Stimulated activated effector memory CD8-positive, alpha-beta T cell treated with anti-CD3 and anti-CD28 coated beads, Interleukin-12 subunit alpha, Interleukin-12 subunit beta, amount 100 ng/mL, for 72 hours (primary cell): ENCODE measurements at regions not wholly inside any gene's neighbourhood (a gene's known extent, or its start where the extent isn't known, plus 50 kb on each side); places are given as distances from the start of the nearest gene placed in this dataset.

Experiments
- ATAC-seq: fragments of 150-1000 bp; cut with Tn5 transposase; 2 replicates; pipeline ENCODE4 v1.10.0; 2021
- DNase-seq, 2 donors: peaks; one replicate each; pipeline ENCODE4 v3.0.0; 2021 to 2022; ENCODE audit warnings: low spot score in 2 of 2
- H3K27ac Mint-ChIP-seq: one replicate; pipeline ENCODE4 v1.8.0; 2022; ENCODE audit warnings: mild to moderate bottlenecking, mixed read lengths
- H3K36me3 Mint-ChIP-seq: one replicate; pipeline ENCODE4 v1.8.0; 2022; ENCODE audit warnings: mild to moderate bottlenecking, mixed read lengths
- H3K4me1 Mint-ChIP-seq: one replicate; pipeline ENCODE4 v1.8.0; 2022; ENCODE audit warnings: mixed read lengths
- H3K4me3 Mint-ChIP-seq: one replicate; pipeline ENCODE4 v1.8.0; 2022; ENCODE audit warnings: mild to moderate bottlenecking, mixed read lengths
- H3K9me3 Mint-ChIP-seq: one replicate; pipeline ENCODE4 v1.8.0; 2022; ENCODE audit warnings: mixed read lengths

- Mint-ChIP-seq H3K27ac (no peak overlapping the region), H3K9me3 (peaks cover 7% of the 10 kb centered on the region), H3K4me3 (no peak overlapping the region), H3K36me3 (no peaks in the 10 kb centered on the region), H3K4me1 (no peaks in the 10 kb centered on the region)
- DNase-seq = no peak
- ATAC-seq = no peak
These were observed 515.5 kb downstream of the COL12A1 start for GRCh38 chr6:74690365-74690764.

- Mint-ChIP-seq H3K4me1 (no peaks in the 10 kb centered on the region), H3K9me3 (peaks cover 8% of the 10 kb centered on the region), H3K27ac (no peak overlapping the region), H3K36me3 (no peaks in the 10 kb centered on the region), H3K4me3 (no peak overlapping the region)
- ATAC-seq (no peak), DNase-seq (no peak)
These were observed 516.3 kb downstream of the COL12A1 start for GRCh38 chr6:74689601-74690000.

- H3K4me1 Mint-ChIP-seq = no peaks in the 10 kb centered on the region
- H3K4me3 Mint-ChIP-seq = no peak overlapping the region
- DNase-seq = no peak
- H3K36me3 Mint-ChIP-seq = no peaks in the 10 kb centered on the region
- H3K27ac Mint-ChIP-seq = no peak overlapping the region
- H3K9me3 Mint-ChIP-seq = peaks cover 8% of the 10 kb centered on the region
- ATAC-seq = no peak
These were observed 528.4 kb downstream of the COL12A1 start for GRCh38 chr6:74677463-74677862.

- Mint-ChIP-seq H3K27ac (no peak overlapping the region), H3K4me1 (no peaks in the 10 kb centered on the region), H3K36me3 (no peaks in the 10 kb centered on the region), H3K9me3 (peaks cover 8% of the 10 kb centered on the region), H3K4me3 (no peak overlapping the region)
- DNase-seq (no peak), ATAC-seq (no peak)
These were observed 528.9 kb downstream of the COL12A1 start for GRCh38 chr6:74676906-74677305.

GRCh38 chr6:74674377-74674776 is 531.5 kb downstream of the COL12A1 start:
- no peak overlapping the region for H3K4me3 Mint-ChIP-seq
- H3K27ac Mint-ChIP-seq = no peak overlapping the region
- no peaks in the 10 kb centered on the region for H3K36me3 Mint-ChIP-seq
- DNase-seq = no peak
- peaks cover 10% of the 10 kb centered on the region for H3K9me3 Mint-ChIP-seq
- no peaks in the 10 kb centered on the region for H3K4me1 Mint-ChIP-seq
- ATAC-seq = no peak

- Mint-ChIP-seq H3K36me3 (no peaks in the 10 kb centered on the region), H3K9me3 (peaks cover 15% of the 10 kb centered on the region), H3K27ac (no peak overlapping the region), H3K4me1 (no peaks in the 10 kb centered on the region), H3K4me3 (no peak overlapping the region)
- no peak for DNase-seq
- no peak for ATAC-seq
These were observed 534.3 kb downstream of the COL12A1 start for GRCh38 chr6:74671558-74672025.

- Mint-ChIP-seq H3K4me1 (no peaks in the 10 kb centered on the region), H3K27ac (no peak overlapping the region), H3K9me3 (peaks cover 13% of the 10 kb centered on the region), H3K4me3 (no peak overlapping the region), H3K36me3 (no peaks in the 10 kb centered on the region)
- DNase-seq = no peak
- ATAC-seq = no peak
These were observed 547.5 kb downstream of the COL12A1 start for GRCh38 chr6:74658391-74658790.

- Mint-ChIP-seq H3K9me3 (peaks cover 11% of the 10 kb centered on the region), H3K4me3 (no peak overlapping the region), H3K27ac (no peak overlapping the region), H3K4me1 (no peaks in the 10 kb centered on the region), H3K36me3 (no peaks in the 10 kb centered on the region)
- no peak for DNase-seq
- no peak for ATAC-seq
These were observed 547.9 kb downstream of the COL12A1 start for GRCh38 chr6:74657931-74658330.

GRCh38 chr6:74657011-74657410 is 548.8 kb downstream of the COL12A1 start:
- peaks cover 8% of the 10 kb centered on the region for H3K9me3 Mint-ChIP-seq
- ATAC-seq (no peak), DNase-seq (no peak)
- H3K27ac Mint-ChIP-seq = no peak overlapping the region
- H3K4me1 Mint-ChIP-seq = no peaks in the 10 kb centered on the region
- H3K4me3 Mint-ChIP-seq = no peak overlapping the region
- no peaks in the 10 kb centered on the region for H3K36me3 Mint-ChIP-seq

- ATAC-seq = no peak
- Mint-ChIP-seq H3K9me3 (peaks cover 8% of the 10 kb centered on the region), H3K4me3 (no peak overlapping the region), H3K27ac (no peak overlapping the region), H3K36me3 (no peaks in the 10 kb centered on the region), H3K4me1 (no peaks in the 10 kb centered on the region)
- no peak for DNase-seq
These were observed 549.4 kb downstream of the COL12A1 start for GRCh38 chr6:74656453-74656852.

GRCh38 chr6:74654296-74654695 is 551.6 kb downstream of the COL12A1 start:
- peaks cover 10% of the 10 kb centered on the region for H3K9me3 Mint-ChIP-seq
- no peak overlapping the region for H3K27ac Mint-ChIP-seq
- DNase-seq = no peak
- no peaks in the 10 kb centered on the region for H3K4me1 Mint-ChIP-seq
- no peak for ATAC-seq
- H3K36me3 Mint-ChIP-seq = no peaks in the 10 kb centered on the region
- no peak overlapping the region for H3K4me3 Mint-ChIP-seq

GRCh38 chr6:74651948-74652842 is 553.7 kb downstream of the COL12A1 start:
- Mint-ChIP-seq H3K9me3 (peaks cover 10% of the 10 kb centered on the region), H3K4me1 (no peaks in the 10 kb centered on the region), H3K27ac (no peak overlapping the region), H3K4me3 (no peak overlapping the region), H3K36me3 (no peaks in the 10 kb centered on the region)
- ATAC-seq = no peak
- no peak for DNase-seq

GRCh38 chr6:74650668-74651067 is 555.2 kb downstream of the COL12A1 start:
- no peak for DNase-seq
- no peaks in the 10 kb centered on the region for H3K36me3 Mint-ChIP-seq
- H3K27ac Mint-ChIP-seq = no peak overlapping the region
- H3K4me1 Mint-ChIP-seq = no peaks in the 10 kb centered on the region
- H3K4me3 Mint-ChIP-seq = no peak overlapping the region
- ATAC-seq = no peak
- H3K9me3 Mint-ChIP-seq = peaks cover 5% of the 10 kb centered on the region

- H3K9me3 Mint-ChIP-seq = peaks cover 7% of the 10 kb centered on the region
- no peak overlapping the region for H3K27ac Mint-ChIP-seq
- H3K36me3 Mint-ChIP-seq = no peaks in the 10 kb centered on the region
- DNase-seq (no peak), ATAC-seq (peak; percentile 19)
- no peak overlapping the region for H3K4me3 Mint-ChIP-seq
- no peaks in the 10 kb centered on the region for H3K4me1 Mint-ChIP-seq
These were observed 559.4 kb downstream of the COL12A1 start for GRCh38 chr6:74646461-74646860.

- no peaks in the 10 kb centered on the region for H3K4me1 Mint-ChIP-seq
- ATAC-seq = no peak
- H3K9me3 Mint-ChIP-seq = peaks cover 3% of the 10 kb centered on the region
These were observed 560.6 kb downstream of the COL12A1 start for GRCh38 chr6:74645108-74645849.

GRCh38 chr6:74642101-74642500 is 563.8 kb downstream of the COL12A1 start:
- ATAC-seq (no peak), DNase-seq (no peak)
- Mint-ChIP-seq H3K9me3 (peaks cover 6% of the 10 kb centered on the region), H3K36me3 (no peaks in the 10 kb centered on the region), H3K27ac (no peak overlapping the region), H3K4me3 (no peak overlapping the region), H3K4me1 (no peaks in the 10 kb centered on the region)

More at GRCh38 chr6:74645108-74645849, 560.6 kb downstream of the COL12A1 start:
- no peaks in the 10 kb centered on the region for H3K36me3 Mint-ChIP-seq
- H3K4me3 Mint-ChIP-seq = no peak overlapping the region
- H3K27ac Mint-ChIP-seq = no peak overlapping the region
- no peak for DNase-seq
